Stimulated activated CD8-positive, alpha-beta memory T cell treated with anti-CD3 and anti-CD28 coated beads, Interleukin-2, amount 100 ng/mL, for 1 hour (primary cell): ENCODE measurements at regions not wholly inside any gene's neighbourhood (a gene's known extent, or its start where the extent isn't known, plus 50 kb on each side); places are given as distances from the start of the nearest gene placed in this dataset.

ENCODE experiments used
- DNase-seq, 2 donors: peaks; one replicate each; pipeline ENCODE4 v3.0.0-alpha.2; 2020; ENCODE audit warnings: low read depth in 2 of 2

DNA sequence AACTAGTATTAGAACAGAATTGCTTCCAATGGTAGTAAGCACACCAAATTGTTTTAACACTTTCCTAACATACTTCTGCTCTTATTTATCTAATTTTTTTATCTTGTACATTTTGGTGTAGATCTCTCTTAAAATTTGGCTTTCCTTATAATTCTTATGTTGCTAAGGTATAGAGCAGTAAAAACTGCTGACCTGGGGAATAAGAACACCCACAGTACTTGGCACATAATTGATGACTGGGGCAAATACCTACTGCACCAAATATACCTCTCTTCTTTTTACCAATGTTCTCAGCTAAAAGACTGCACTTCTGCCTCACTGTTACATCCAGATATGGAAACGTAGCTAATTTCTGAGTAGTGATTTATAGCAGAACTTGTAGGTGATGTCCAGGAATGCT is 642.2 kb downstream of the LIG4 start:
- DNase-seq: no peak

DNA sequence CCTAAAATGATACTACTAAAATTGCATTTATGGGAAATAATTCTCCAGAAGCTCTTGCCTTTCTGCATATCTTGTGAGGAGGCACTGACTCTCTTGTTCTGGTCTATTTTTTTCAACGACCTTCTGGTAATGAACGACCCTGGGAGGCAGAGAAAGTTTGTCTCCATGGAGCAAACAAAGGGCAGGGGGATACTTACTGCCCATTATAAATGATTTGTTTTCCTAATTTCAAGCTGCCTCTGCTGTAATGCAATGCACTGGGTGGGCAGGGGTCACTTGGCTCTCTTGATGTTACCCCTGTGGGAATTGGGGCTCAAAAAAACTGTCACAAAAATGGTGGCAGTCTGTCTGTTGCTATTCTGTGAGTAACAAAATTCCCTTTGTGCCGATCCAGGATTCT is 643.2 kb downstream of the LIG4 start:
- DNase-seq: no peak

- no peak for DNase-seq
Measured at GRCh38 chr13:107568181-107568580, 647.2 kb downstream of the LIG4 start.

DNA sequence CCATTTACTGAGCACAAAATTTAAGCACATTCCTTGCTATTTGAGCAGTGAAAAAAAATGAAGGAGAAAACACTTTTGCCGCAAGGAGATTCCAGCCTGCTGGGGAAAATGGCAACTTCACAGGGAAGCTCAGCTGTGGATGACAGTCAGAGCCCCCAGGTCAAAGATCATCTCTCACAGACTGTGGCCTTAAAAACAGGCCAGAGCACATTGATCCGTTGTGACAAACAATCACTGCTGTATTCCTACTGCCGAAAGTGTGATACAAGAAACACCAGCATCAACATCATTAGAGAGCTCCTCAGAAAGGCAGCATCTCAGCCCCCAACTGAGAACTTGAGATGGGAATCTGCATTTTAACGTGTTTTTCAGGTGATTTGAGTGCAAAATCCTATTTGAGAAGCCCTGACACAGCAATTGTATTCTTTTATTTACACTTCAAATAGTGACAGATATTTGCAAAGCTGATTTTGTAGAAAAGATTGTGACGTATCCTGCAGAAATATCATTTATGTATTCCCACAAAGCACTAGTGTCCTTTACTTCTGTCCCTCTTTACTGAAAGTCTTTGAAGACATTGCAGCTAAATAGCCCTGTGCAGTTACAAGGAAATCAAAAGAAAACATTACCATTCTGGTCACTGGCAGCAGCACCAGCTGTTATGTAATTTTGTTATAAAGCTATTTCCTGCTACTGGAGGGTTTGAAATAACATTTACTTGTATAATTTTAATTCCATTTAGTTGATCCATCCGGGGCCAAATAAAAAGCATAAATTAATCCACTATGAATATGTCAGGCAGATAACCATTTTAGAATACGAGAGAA is 652.0 kb downstream of the LIG4 start:
- no peak for DNase-seq

DNA sequence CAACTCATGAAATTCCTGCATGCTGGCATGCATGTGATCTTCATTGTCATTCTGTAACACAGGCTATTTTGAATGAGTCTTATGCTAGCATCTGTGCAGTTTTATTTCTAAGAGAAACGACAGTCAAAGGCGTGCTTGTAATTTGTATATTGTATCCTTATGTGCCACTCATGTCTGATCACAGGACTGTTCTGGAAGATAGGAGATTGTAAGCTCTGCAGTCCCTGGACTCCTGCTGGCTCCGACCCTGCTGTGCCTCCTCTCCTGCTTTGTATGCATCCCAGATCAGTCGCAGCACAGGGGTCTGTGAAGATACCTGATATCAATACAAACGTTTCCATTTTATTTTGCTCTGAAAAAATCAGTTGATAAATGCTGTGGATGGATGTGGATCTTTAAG is 653.1 kb downstream of the LIG4 start:
- DNase-seq: no peak

GRCh38 chr13:107554460-107554859 is 660.9 kb downstream of the LIG4 start:
- DNase-seq: no peak

GRCh38 chr13:107553838-107554237 is 661.5 kb downstream of the LIG4 start:
- no peak for DNase-seq

DNA sequence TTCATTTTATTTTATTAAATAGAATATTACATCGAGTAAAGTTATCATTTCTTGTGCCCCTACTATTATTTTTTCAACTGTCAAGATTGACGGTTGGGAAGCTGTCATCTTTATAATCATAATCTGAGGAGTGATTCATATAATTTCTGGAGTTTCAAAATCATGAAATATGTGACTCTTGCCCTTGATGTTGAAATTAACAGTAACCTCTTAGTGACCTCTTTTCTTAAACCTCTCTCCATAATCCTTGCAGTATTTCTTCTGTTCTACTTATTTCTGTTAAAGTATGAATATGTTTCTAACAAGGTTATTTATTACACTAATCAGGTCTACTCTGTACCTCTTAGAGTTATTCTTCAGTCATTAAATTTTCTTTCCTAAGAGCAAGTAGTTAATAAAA is 663.8 kb downstream of the LIG4 start:
- no peak for DNase-seq

DNA sequence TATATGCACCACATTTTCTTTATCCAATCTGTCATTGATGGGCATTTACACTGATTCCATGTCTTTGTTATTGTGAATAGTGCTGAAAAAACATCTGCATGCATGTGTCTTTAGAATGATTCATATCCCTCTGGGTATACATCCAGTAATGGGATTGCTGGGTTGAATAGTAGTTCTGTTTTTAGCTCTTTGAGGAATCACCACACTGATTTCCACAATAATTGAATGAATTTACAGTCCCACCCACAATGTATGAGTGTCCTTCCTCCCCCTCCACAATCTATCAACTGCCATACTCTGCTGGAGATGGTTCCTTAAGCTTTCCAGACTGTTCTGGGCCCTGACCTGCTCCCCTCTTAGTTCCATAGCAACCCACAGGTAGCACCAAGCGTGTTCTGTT is 667.0 kb downstream of the LIG4 start:
- no peak for DNase-seq

DNA sequence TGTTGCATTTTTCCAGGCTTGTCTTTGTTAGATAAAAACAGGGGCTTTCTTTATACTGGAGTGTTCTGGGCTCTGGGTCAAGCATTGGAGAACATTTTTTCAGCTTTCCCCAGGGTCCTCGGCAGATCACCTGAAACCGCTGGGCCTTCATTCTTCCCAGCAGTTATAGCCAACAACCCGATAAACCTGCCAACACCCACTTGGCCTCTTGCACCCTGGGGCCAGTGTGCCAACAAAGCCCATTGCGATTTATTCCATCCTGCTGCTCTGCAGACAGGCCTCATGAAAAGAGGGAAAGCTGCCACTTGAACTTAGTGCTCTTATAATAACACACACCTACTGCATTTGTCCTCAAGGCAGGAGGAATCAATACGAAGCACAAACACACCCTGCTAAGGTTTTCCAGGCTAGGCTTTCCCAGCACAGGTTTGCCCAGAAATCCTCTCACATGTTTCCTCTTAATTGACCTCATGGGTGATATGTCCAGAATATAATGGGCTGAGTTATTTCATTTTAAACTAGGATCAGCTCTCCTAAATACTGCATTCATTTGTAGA is 669.3 kb downstream of the LIG4 start:
- DNase-seq: no peak

- no peak for DNase-seq
Measured at GRCh38 chr13:107534548-107534947, 680.8 kb downstream of the LIG4 start.

- DNase-seq: no peak
Measured at GRCh38 chr13:107531816-107532215, 683.5 kb downstream of the LIG4 start.

DNA sequence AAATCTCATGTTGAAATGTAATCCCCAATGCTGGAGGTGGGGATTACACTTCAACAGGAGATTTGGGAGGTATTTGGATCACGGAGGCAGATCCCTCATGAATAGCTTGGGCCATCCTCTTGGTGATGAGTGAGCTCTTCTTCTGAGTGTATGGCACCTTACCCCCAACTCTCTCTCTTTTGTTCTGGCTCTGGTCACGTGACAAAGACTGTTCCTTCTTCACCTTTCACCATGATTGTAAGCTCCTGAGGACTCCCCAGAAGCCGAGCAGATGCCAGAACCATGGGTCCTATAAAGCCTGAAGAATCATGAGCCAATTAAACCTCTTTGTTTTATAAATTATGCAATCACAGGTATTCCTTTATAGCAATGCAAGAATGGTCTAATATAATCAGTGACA is 684.2 kb downstream of the LIG4 start:
- DNase-seq: no peak

GRCh38 chr13:107529035-107529434 is 686.3 kb downstream of the LIG4 start:
- no peak for DNase-seq

DNA sequence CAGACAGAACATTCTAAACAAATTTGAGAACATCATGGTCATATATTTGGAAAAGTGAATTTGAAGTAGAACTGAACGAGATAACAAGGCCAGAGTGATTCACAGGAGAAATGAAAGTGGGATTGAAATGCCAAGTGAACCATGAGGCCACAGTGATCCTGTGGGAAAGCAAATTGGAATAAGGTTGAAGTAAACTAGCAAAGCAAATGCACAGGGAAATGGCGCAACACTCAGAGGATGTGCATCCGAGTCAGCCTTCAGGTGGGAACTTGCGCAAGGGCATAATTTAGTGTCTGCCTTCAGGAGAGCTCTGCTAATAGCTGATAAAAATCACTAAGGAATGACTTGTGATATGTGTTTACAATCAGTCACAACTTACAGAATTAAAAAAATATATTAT is 696.6 kb downstream of the LIG4 start:
- DNase-seq: no peak

DNA sequence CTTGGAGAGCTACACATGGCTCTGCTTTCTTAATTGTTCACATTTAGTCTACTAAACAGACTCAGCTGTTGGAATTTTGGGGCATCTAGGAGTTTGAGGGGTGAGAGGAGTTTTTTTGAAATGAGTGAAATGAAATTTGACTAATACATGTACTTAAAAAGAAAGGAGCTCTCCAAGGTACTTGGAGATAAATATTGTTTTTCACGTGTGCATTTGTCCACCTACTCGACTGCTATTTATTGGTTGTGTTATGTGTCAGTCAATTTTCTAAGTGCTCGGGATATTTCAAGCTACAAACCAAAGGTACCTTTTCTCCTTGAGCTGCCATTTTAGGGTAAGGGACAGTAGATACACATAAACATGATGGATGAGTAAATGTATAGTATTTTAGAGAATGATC is 697.0 kb downstream of the LIG4 start:
- DNase-seq: no peak

DNA sequence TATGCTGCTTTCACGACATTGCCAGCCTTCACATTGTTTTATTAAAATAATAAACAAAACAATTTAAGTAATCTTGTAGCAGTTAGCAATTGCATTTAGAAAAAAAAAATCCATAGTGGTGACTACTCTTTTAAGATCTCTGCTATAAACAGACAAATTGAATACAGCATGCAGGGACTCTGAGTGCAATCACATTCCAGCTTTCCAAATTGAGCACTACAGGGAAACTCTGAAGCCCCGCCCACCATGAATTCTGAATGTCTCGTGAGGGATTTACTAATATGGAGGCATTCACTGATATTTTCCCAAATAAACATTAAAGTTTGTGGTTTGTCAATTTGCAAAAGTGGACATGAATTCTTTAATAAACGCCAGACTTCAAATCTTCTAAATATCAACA is 698.8 kb downstream of the LIG4 start:
- no peak for DNase-seq

DNA sequence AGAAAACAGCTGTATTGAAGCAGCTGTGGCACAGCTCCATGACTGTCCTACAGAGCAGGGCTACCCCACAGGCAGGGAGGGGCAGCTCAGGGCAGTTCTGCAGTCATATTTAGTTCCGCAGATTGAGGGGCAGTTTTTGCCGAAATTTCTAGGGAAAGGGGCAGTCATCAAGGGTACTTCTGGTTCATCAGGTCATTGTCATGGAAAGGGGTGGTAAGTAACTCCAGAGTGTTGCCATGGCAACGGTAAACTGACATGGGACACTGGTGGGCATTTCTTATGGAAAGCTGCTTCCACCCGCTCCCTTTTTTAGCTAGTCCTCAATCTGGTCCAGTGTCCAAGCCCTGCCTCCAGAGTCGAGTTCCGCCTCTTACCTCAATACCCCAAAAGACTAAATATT is 702.8 kb downstream of the LIG4 start:
- DNase-seq: no peak

GRCh38 chr13:107497661-107498060 is 717.7 kb downstream of the LIG4 start:
- DNase-seq: no peak

GRCh38 chr13:107493266-107493665 is 722.1 kb downstream of the LIG4 start:
- DNase-seq: no peak

DNA sequence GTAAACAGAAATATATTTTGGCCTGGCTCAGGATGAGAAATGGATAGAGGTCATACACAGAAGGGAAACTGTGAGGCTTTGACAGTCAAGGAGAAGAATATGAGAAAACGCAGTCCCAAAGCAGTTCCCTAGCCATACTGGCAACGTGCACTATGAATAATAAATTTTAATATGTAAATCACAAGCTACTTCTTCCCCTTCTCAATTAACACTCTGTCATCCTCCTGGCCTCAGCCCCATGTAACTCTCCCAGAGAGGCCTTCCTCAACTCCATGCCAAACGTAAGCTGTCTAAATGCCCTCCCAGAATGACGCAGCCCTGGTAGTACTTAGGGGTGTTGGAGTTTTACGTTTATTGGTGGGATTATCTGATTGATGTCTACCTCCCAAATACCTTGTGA is 732.6 kb downstream of the LIG4 start:
- no peak for DNase-seq

GRCh38 chr13:107480130-107480529 is 735.2 kb downstream of the LIG4 start:
- no peak for DNase-seq

- no peak for DNase-seq
Measured at GRCh38 chr13:107477772-107478379, 737.5 kb downstream of the LIG4 start.
